ENCODE measurements at regions not wholly inside any gene's neighbourhood (a gene's known extent, or its start where the extent isn't known, plus 50 kb on each side); places are given as distances from the start of the nearest gene placed in this dataset.

- Histone ChIP-seq H2AFZ (ENCODE audit: low read length) (no peak overlapping the region), H3F3A (ENCODE audit: insufficient read depth, low read length) (no peaks in the 10 kb centered on the region), H3K27me3 (ENCODE audit: insufficient read depth, low read length) (no peaks in the 10 kb centered on the region; the same call in 1 of the 2 replicates), H4K20me1 (ENCODE audit: insufficient read depth, low read length) (no peaks in the 10 kb centered on the region), H3K79me2 (ENCODE audit: insufficient read depth, low read length) (no peaks in the 10 kb centered on the region), H3K4me2 (ENCODE audit: low read length) (no peak overlapping the region), H3K4me1 (ENCODE audit: insufficient read depth, low read length, severe bottlenecking) (no peaks in the 10 kb centered on the region), H3K9me2 (ENCODE audit: low read depth, low read length) (no peaks in the 10 kb centered on the region), H3K4me3 (ENCODE audit: low read depth, low read length, poor library complexity, severe bottlenecking) (no peak overlapping the region), H3K36me3 (ENCODE audit: insufficient read depth, low read length) (no peaks in the 10 kb centered on the region), H3K27ac (ENCODE audit: low read depth, low read length, poor library complexity, severe bottlenecking) (no peak overlapping the region), H3K9ac (ENCODE audit: low read length) (no peak overlapping the region), H3K9me3 (ENCODE audit: low read length) (no peaks in the 10 kb centered on the region)
- TF ChIP-seq EZH2 (IDR thresholded peaks at IDR 0.05; ENCODE audit: borderline replicate concordance, low read length) (no peak), CTCF (IDR thresholded peaks at IDR 0.05; ENCODE audit: low read length) (no peak)
Measured at GRCh38 chr4:85113706-85114105, 147.2 kb upstream of the WDFY3 start.

GRCh38 chr4:85114526-85114925, 148.0 kb upstream of the WDFY3 start:
- H3K27me3 ChIP-seq (ENCODE audit: insufficient read depth, low read length) = no peaks in the 10 kb centered on the region; the same call in 1 of the 2 replicates
- H3K9ac ChIP-seq (ENCODE audit: low read length) = no peak overlapping the region
- no peak for TF ChIP-seq EZH2 (IDR thresholded peaks at IDR 0.05; ENCODE audit: borderline replicate concordance, low read length)
- no peak for TF ChIP-seq CTCF (IDR thresholded peaks at IDR 0.05; ENCODE audit: low read length)
- no peaks in the 10 kb centered on the region for H3K36me3 ChIP-seq (ENCODE audit: insufficient read depth, low read length)
- no peak overlapping the region for H3K4me2 ChIP-seq (ENCODE audit: low read length)
- H3K9me2 ChIP-seq (ENCODE audit: low read depth, low read length) = no peaks in the 10 kb centered on the region
- no peak overlapping the region for H2AFZ ChIP-seq (ENCODE audit: low read length)
- H3K9me3 ChIP-seq (ENCODE audit: low read length) = no peaks in the 10 kb centered on the region
- H4K20me1 ChIP-seq (ENCODE audit: insufficient read depth, low read length) = no peaks in the 10 kb centered on the region
- no peak overlapping the region for H3K4me3 ChIP-seq (ENCODE audit: low read depth, low read length, poor library complexity, severe bottlenecking)
- no peaks in the 10 kb centered on the region for H3F3A ChIP-seq (ENCODE audit: insufficient read depth, low read length)
- H3K4me1 ChIP-seq (ENCODE audit: insufficient read depth, low read length, severe bottlenecking) = no peaks in the 10 kb centered on the region
- H3K27ac ChIP-seq (ENCODE audit: low read depth, low read length, poor library complexity, severe bottlenecking) = no peak overlapping the region
- H3K79me2 ChIP-seq (ENCODE audit: insufficient read depth, low read length) = no peaks in the 10 kb centered on the region

GRCh38 chr4:85116008-85116407, 149.5 kb upstream of the WDFY3 start:
- Histone ChIP-seq H3K4me3 (ENCODE audit: low read depth, low read length, poor library complexity, severe bottlenecking) (no peak overlapping the region), H3F3A (ENCODE audit: insufficient read depth, low read length) (no peaks in the 10 kb centered on the region), H3K4me1 (ENCODE audit: insufficient read depth, low read length, severe bottlenecking) (no peaks in the 10 kb centered on the region), H3K36me3 (ENCODE audit: insufficient read depth, low read length) (no peaks in the 10 kb centered on the region), H2AFZ (ENCODE audit: low read length) (no peak overlapping the region), H3K27ac (ENCODE audit: low read depth, low read length, poor library complexity, severe bottlenecking) (no peak overlapping the region), H3K9me2 (ENCODE audit: low read depth, low read length) (no peaks in the 10 kb centered on the region), H3K27me3 (ENCODE audit: insufficient read depth, low read length) (no peaks in the 10 kb centered on the region), H4K20me1 (ENCODE audit: insufficient read depth, low read length) (no peaks in the 10 kb centered on the region), H3K4me2 (ENCODE audit: low read length) (no peak overlapping the region), H3K9ac (ENCODE audit: low read length) (no peak overlapping the region), H3K9me3 (ENCODE audit: low read length) (no peaks in the 10 kb centered on the region), H3K79me2 (ENCODE audit: insufficient read depth, low read length) (no peaks in the 10 kb centered on the region)
- TF ChIP-seq EZH2 (IDR thresholded peaks at IDR 0.05; ENCODE audit: borderline replicate concordance, low read length) (no peak), CTCF (IDR thresholded peaks at IDR 0.05; ENCODE audit: low read length) (no peak)
